Activated T-cell treated with anti-CD3 and anti-CD28 coated beads for 1 hour (primary cell): ENCODE measurements at regions not wholly inside any gene's neighbourhood (a gene's known extent, or its start where the extent isn't known, plus 50 kb on each side); places are given as distances from the start of the nearest gene placed in this dataset.

ENCODE experiments used
- DNase-seq: peaks from one replicate; pipeline ENCODE4 v3.0.0-alpha.2; 2020; ENCODE audit warnings: low read depth

DNA sequence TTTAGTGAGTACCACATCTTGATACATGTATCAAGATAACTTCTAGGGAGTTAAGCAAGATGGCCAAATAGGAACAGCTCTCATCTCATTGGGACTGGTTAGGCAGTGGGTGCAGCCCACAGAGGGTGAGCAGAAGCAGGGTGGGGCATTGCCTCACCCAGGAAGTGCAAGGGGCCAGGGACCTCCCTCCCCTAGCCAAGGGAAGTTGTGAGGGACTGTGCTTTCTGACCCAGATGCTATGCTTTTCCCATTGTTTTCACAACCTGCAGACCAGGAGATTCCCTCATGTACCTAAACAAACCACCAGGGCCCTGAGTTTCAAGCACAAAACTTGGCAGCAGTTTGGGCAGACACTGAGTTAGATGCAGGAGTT, 665.0 kb upstream of the CBLB start:
- no peak for DNase-seq

DNA sequence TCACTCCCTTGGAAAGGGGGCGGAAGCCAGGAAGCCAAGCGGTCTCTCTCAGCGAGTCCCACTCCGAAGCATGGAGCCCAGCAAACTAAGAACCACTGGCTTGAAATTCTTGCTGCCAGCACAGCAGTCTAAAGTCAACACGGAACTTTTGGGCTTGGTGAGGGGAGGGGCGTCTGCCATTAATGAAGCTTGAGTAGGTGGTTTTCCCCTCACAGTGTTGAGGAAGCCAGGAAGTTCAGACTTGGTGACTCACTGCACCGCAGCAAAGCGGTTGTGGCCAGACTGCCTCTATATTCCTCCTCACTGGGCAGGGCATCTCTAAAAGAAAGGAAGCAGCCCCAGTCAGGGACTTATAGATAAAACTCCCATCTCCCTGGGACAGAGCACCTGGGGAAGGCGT, 665.4 kb upstream of the CBLB start:
- peak; percentile 1 for DNase-seq

DNA sequence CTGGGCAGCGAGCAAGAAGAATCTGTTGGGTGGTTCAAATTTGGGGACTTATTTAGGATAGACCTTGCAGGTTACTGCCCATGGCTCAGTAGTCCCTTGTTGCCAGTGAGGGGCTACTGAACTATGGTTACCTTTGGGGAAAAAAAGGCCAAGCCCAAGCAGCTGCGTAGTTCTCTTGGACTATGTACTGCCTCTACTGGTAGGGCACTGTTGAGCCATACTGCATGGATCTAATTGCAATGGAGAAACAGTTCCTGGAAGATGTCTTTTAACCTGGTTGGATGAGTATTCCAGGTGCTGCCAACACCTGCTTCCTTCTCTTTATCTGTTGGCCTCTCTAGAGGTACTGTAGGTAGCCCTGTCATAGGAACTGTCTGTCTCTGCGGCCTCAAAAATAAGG, 671.9 kb upstream of the CBLB start:
- no peak for DNase-seq

DNA sequence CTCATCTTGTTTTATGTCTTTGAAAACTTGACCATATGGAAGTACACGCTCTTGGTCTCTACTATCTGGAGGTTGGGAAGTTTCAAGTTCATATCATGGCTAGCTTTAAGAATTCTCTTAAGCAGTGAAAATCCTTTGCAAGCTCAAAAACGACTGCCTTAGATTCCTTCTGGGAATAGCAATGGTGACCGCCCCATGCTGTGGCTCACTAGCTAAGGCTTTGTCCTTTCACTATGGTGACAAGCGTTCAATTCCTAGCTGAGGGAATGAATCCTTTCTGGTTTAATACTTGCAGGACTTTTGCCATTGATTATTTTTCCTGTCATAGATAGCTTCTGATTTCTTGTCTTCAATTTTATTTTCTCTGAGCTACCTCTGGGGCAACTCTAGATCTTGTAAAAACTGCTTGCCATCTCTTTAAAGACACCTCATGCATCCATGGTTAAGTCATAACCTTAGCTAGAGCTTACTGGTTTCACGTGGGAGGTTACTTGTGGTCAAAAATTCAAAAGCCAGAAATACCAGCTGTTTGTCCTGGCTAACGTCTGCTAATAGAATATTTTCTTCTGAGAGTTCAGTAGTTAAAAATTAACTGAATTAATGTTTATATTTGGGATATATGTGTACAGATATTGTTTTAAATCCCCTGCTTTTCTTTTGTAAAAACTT, 673.4 kb upstream of the CBLB start:
- DNase-seq: no peak

- no peak for DNase-seq
These were observed 683.7 kb upstream of the CBLB start for GRCh38 chr3:106552351-106553043.

DNA sequence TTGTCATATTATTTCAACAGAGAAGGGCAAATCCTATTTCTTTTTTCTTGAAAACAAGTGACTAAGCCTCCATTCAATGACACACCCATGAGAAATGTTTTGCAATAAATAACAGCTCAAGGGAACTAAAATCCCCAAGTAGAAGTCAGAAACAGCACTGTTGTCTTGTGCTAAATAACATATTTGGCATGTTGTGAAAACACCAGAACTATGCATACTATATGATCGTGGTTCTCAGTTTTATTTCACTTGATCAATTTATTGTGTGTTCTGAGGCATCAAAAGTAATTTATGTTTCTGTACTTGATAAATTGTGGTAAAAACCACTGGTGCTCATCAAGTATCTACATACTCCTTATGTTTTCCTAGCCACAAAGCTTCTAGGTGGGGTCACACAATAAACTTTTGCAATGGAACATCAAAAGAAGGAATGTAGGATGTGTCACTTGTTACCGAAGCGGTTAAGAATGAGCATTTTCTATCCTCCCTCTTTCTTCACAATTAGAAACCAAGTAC, 691.7 kb upstream of the CBLB start:
- DNase-seq: no peak

DNA sequence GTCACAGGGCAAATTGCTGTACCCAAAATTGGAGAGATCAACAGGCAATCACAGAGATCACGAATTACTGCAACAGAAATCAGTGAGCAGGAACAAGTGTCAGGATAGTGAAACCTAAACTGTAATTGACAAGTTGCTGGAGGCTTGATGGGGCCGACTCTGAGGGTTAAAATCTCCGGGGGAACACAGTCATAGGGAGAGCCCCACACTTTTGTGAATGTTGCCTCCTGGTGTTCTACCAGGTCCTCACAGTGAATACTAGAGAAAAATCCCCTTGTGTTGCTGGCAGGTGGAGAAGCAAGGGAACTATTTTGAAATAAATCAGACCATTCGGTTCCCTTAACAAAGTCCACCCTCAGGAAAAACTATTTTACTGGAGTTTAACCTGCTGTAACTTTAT, 697.5 kb upstream of the CBLB start:
- DNase-seq: no peak

- no peak for DNase-seq
These were observed 701.6 kb upstream of the CBLB start for GRCh38 chr3:106570426-106570825.

DNA sequence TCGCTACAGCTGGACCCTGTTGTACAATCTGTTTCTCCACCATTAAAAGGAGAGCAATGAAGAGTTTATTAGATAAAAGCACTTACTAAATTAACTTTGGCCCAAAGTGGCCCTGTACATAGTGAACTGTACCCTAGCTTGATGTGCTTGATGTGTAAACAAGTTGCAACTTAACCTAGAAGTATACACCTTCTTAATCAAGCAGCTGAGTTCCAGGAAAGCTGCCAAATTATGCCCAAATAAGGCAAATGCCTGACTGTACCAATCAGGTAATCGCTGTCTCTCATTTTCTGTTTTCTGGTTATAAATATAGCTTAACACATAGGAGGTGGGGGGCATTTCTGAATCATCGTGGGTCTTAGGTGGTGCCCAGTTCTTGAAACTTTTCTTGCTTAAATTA, 704.8 kb upstream of the CBLB start:
- DNase-seq: no peak

- no peak for DNase-seq
These were observed 706.2 kb upstream of the CBLB start for GRCh38 chr3:106575029-106575428.

GRCh38 chr3:106577241-106577640, 708.4 kb upstream of the CBLB start:
- DNase-seq: no peak

DNA sequence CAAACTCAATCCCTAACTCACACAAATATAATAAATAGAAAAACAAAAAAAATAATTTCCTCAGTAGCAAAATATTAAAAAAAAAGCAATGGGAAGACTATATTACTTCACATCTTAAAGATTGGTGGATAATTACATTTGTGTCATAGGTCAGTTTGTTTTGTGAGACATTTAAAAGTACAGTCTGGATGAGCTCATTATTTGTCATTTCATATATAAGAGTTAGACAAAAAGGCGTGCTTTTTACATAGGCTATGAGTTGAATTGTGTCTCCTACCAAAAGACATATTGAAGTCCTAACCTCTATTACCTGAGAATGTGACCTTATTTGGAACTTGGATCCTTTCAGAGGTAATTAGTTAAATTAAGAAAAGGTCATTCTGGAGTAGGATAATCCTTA, 710.1 kb upstream of the CBLB start:
- DNase-seq: no peak

DNA sequence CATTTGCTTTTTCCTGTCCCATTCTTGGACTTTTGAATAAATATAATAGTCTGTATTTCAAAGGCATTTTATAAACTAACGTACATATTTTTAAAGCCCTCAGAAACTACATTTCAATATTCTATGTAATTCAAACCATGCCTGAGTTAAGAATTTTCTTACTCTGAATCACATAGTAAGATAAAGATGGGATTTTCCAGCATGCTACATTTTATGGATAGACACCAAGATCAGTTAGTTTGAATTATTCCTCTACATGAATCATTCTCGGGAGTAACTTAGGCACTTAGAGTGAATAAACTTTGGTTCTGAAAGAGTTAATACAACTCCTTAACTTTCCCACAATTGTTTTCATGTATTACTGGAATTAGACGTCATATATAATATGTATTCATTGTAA, 713.3 kb upstream of the CBLB start:
- no peak for DNase-seq

GRCh38 chr3:106587551-106587950, 718.7 kb upstream of the CBLB start:
- no peak for DNase-seq

DNA sequence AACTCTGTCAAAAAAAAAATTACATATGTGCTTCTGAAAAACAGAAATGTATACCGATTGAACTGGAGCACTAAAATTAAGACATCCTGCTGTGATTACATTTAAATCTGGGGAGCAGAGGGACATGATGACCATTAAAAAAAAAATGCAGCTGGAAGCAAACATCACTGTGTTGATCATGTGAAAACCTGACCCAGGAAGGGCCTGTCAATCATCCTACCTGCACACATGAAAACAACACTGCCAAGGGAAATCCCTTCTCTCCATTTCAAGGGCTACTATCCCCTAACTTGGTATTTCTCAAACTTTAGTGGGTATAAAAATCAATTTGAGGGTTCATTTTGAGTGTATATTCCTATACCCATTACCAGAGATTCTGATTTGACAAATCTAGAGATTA, 719.9 kb upstream of the CBLB start:
- DNase-seq: no peak

- DNase-seq: no peak
These were observed 720.6 kb upstream of the CBLB start for GRCh38 chr3:106589311-106589942.

- DNase-seq: no peak
These were observed 721.4 kb upstream of the CBLB start for GRCh38 chr3:106590216-106590615.

GRCh38 chr3:106593381-106593780, 724.6 kb upstream of the CBLB start:
- no peak for DNase-seq

- peak; percentile 28 for DNase-seq
These were observed 741.0 kb upstream of the CBLB start for GRCh38 chr3:106609666-106610301.

DNA sequence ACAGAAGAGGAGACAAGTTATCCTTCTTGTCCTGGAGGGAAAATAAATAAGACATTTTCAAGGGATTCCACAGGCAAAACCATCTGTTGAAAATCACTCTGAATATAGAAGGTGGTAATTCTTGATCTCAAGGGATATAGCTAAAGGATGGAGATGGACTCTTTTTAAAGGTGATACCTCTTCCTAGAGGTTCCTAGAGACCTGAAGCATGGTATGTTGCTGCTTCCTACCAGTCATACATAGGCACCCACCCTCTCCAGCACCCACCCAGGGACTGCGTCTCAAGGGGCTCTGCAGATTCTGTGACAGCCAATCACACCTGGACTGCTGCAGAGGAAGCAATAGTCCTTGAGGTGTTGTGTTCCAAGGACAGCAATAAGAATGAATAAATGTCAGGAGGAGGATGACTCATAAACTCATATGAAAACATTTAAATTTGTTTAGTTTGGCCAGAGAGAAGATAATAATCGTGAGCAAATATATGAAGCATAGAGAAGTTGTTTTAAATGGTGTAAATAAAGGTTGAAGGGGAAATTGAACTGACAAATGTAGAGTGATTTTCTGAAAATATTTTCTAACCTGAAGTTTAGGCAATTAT, 741.6 kb upstream of the CBLB start:
- DNase-seq: no peak

GRCh38 chr3:106611116-106611515, 742.3 kb upstream of the CBLB start:
- DNase-seq: no peak

- no peak for DNase-seq
These were observed 743.0 kb upstream of the CBLB start for GRCh38 chr3:106611841-106612240.

- DNase-seq: no peak
These were observed 747.7 kb upstream of the CBLB start for GRCh38 chr3:106616556-106616955.
